HepG2 (cell line): ENCODE measurements at regions not wholly inside any gene's neighbourhood (a gene's known extent, or its start where the extent isn't known, plus 50 kb on each side); places are given as distances from the start of the nearest gene placed in this dataset.

Experiments used
- ATAC-seq: fragments of 200-7000 bp; cut with Tn5 transposase; 3 replicates; pipeline ENCODE4 v1.9.1; 2020; ENCODE audit warnings: mild to moderate bottlenecking, moderate library complexity
- BruUV-seq: library from RNA; stranded (reverse); fragments of 400-500 nt; replicated peaks from 2 replicates; lab custom pipeline; 2021; lab: Mats Ljungman, UMichigan
- CTCF ChIA-PET: fragments of 300-600 bp; formaldehyde crosslinking; extraction: SDS; loops from one replicate; lab custom pipeline; 2021; ENCODE audit warnings: low total read pairs, inconsistent platforms, low intra/inter-chr PET ratio; lab: Yijun Ruan, JAX
- POLR2A ChIA-PET: fragments of 350-600 bp; sonication (Branson Sonifier 250); formaldehyde crosslinking; loops from one replicate; lab custom pipeline; 2020; ENCODE audit warnings: antibody characterized with exemption, inconsistent platforms; lab: Yijun Ruan, JAX
- DNase-seq: peaks from one replicate; pipeline ENCODE4 v3.0.0-alpha.2; 2015; ENCODE audit warnings: low spot score
- FAIRE-seq: peaks from 3 replicates; lab custom pipeline; 2011; peaks lifted over from hg19 to GRCh38; lab: Jason Lieb, UNC
- H2AFZ ChIP-seq: one replicate; pipeline ENCODE4 v1.6.1; 2011; ENCODE audit warnings: low read length, inconsistent platforms
- H3K27ac ChIP-seq: fragments of 300-600 bp; 3 replicates; pipeline ENCODE4 v1.8.0; 2011; ENCODE audit warnings: mixed run types, mild to moderate bottlenecking, mixed read lengths, low read length, inconsistent platforms; ENCODE audit not compliant: insufficient read depth; ENCODE audit errors: extremely low read length
- H3K27me3 ChIP-seq, 2 experiments: fragments of 200-600 bp in 1 of 2; 2 replicates in 1 of 2; 3 replicates in 1 of 2; pipeline versions ENCODE4 v1.6.0 to v1.8.0; 2011; ENCODE audit warnings: low read length in 2 of 2, mild to moderate bottlenecking in 2 of 2, moderate library complexity in 2 of 2, inconsistent platforms in 1 of 2; ENCODE audit not compliant: insufficient read depth in 2 of 2, control insufficient read depth in 1 of 2
- H3K36me3 ChIP-seq, 2 experiments: fragments of 200-600 bp in 1 of 2; replicated peaks in 1 of 2; 2 replicates in 1 of 2; 3 replicates in 1 of 2; pipeline versions ENCODE4 v1.5.1 to v1.8.0; 2011; ENCODE audit warnings: low read length in 2 of 2, inconsistent platforms in 1 of 2; ENCODE audit not compliant: insufficient read depth in 2 of 2, control insufficient read depth in 1 of 2
- H3K4me1 ChIP-seq: 2 replicates; pipeline ENCODE4 v1.5.1; 2012; ENCODE audit warnings: low read length, inconsistent platforms; ENCODE audit not compliant: insufficient read depth
- H3K4me2 ChIP-seq: 2 replicates; pipeline ENCODE4 v1.6.0; 2011; ENCODE audit warnings: low read depth, low read length, inconsistent platforms
- H3K4me3 ChIP-seq, 3 experiments: fragments of 200-600 bp in 1 of 3; sonication (generic), shearing (Covaris generic) in 1 of 3; replicated peaks in 1 of 3; 2 replicates each; pipeline ENCODE4 v1.5.1; 2011 to 2016; ENCODE audit warnings: low read length in 3 of 3, inconsistent platforms in 2 of 3, low read depth in 2 of 3, mild to moderate bottlenecking in 2 of 3, control low read depth in 1 of 3, mixed read lengths in 1 of 3; ENCODE audit not compliant: insufficient read depth in 1 of 3
- H3K79me2 ChIP-seq: one replicate; pipeline ENCODE4 v1.6.1; 2011; ENCODE audit warnings: low read length, inconsistent platforms; ENCODE audit not compliant: insufficient read depth
- H3K9ac ChIP-seq: 2 replicates; pipeline ENCODE4 v1.6.0; 2011; ENCODE audit warnings: mild to moderate bottlenecking, low read depth, low read length, inconsistent platforms; ENCODE audit not compliant: insufficient read depth
- H3K9me3 ChIP-seq: 2 replicates; pipeline ENCODE4 v1.5.1; 2012; ENCODE audit warnings: mild to moderate bottlenecking, low read length
- H4K20me1 ChIP-seq: 2 replicates; pipeline ENCODE4 v1.6.0; 2011; ENCODE audit warnings: inconsistent platforms, mild to moderate bottlenecking, low read length, moderate library complexity; ENCODE audit not compliant: insufficient read depth
- CBX2 ChIP-seq, 2 experiments: fragments of 200-600 bp in 1 of 2; sonication (generic); formaldehyde crosslinking in 1 of 2; IDR thresholded peaks; 2 replicates each; pipeline versions ENCODE4 v1.7.0 to v1.8.1; 2018 to 2022; ENCODE audit warnings: low read depth in 2 of 2, low read length in 1 of 2, mild to moderate bottlenecking in 1 of 2, missing genetic modification reagents in 1 of 2
- CHCHD3 ChIP-seq: sonication (generic); formaldehyde crosslinking; IDR thresholded peaks from 2 replicates; pipeline ENCODE4 v1.8.0; 2022; ENCODE audit warnings: mild to moderate bottlenecking, missing genetic modification reagents, moderate library complexity
- ZNF225 ChIP-seq: sonication (generic); formaldehyde crosslinking; IDR thresholded peaks from 2 replicates; pipeline ENCODE4 v1.4.0; 2020; ENCODE audit warnings: mild to moderate bottlenecking, missing genetic modification reagents
- ZNF737 ChIP-seq: sonication (generic); formaldehyde crosslinking; IDR thresholded peaks from 2 replicates; pipeline ENCODE4 v1.5.0; 2020; ENCODE audit warnings: missing genetic modification reagents, mild to moderate bottlenecking, borderline replicate concordance
- in situ Hi-C: cut with HindIII; loops from 2 replicates; pipeline ENCODE4 v1.10.0; 2017; ENCODE audit warnings: low pct_unique_long_range_greater_than_20kb; ENCODE audit not compliant: extremely low pct_ligation_motif_present
- intact Hi-C: fragments of 100-400 bp; cut with micrococcal nuclease; formaldehyde crosslinking; loops from one replicate; pipeline ENCODE4 v1.10.0; 2022; ENCODE audit not compliant: unreplicated experiment
- TF ChIP-seq, protein P1 (sequence below): IDR thresholded peaks from 2 replicates; pipeline ENCODE4 v1.6.1; 2012; ENCODE audit warnings: low read depth, low read length, improper control_type of control experiment
- TF ChIP-seq, protein P2 (sequence below): sonication (generic); IDR thresholded peaks from 2 replicates; pipeline ENCODE4 v1.6.1; 2016; ENCODE audit warnings: low read depth, borderline replicate concordance
- TF ChIP-seq, protein P3 (sequence below): sonication (generic); formaldehyde crosslinking; IDR thresholded peaks from 2 replicates; pipeline ENCODE4 v1.5.1; 2020; ENCODE audit warnings: mild to moderate bottlenecking, missing genetic modification reagents, borderline replicate concordance
- TF ChIP-seq, protein P4 (sequence below): sonication (generic); formaldehyde crosslinking; conservative IDR thresholded peaks from 2 replicates; pipeline ENCODE4 v1.8.0; 2022; ENCODE audit warnings: low read depth, missing genetic modification reagents

DNA sequence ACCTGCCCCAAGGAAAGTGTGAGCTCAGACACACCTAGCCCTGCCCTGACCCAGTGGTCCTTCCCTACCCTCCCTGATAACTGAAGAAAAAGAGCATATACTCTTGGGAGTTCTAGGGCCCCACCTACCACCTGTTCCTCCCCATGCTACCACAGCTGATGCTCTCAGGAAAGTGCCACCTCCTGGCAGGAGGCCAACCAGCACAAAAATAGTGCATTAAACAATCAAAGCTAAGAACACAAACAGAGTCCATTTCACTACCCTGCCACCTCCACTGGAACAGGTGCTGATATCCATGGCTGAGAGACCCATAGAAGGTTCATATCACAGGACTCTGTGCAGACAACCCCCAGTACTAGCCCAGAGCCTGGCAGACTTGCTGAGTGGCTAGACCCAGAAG is 288.6 kb upstream of the PHF14 start:
- intact Hi-C loops = no loop called here
- BruUV-seq = no TSS peak
- no peaks in the 10 kb centered on the region for H3K36me3 ChIP-seq
- H3K27me3 ChIP-seq = no peaks in the 10 kb centered on the region
- H2AFZ ChIP-seq = no peak overlapping the region
- no peak overlapping the region for H3K27ac ChIP-seq
- TF ChIP-seq CBX2 (IDR thresholded peaks at IDR 0.05; ENCODE audit: low read depth, low read length) = no peak
- TF ChIP-seq CBX2 (CRISPR knock-in tag; IDR thresholded peaks at IDR 0.05; ENCODE audit: low read depth) = no peak
- TF ChIP-seq, all 625 proteins: peak for 0
- no peaks in the 10 kb centered on the region for H3K79me2 ChIP-seq
- DNase-seq (no peak), FAIRE-seq (no peak), ATAC-seq (no peak)
- in situ Hi-C loops = no loop called here
- H3K4me2 ChIP-seq = no peak overlapping the region
- POLR2A ChIA-PET = no interaction called here
- no peaks in the 10 kb centered on the region for H3K4me1 ChIP-seq
- CTCF ChIA-PET = no interaction called here
- no peaks in the 10 kb centered on the region for H4K20me1 ChIP-seq
- no peak overlapping the region for H3K9ac ChIP-seq
- no peak overlapping the region for H3K4me3 ChIP-seq
- no peaks in the 10 kb centered on the region for H3K9me3 ChIP-seq

DNA sequence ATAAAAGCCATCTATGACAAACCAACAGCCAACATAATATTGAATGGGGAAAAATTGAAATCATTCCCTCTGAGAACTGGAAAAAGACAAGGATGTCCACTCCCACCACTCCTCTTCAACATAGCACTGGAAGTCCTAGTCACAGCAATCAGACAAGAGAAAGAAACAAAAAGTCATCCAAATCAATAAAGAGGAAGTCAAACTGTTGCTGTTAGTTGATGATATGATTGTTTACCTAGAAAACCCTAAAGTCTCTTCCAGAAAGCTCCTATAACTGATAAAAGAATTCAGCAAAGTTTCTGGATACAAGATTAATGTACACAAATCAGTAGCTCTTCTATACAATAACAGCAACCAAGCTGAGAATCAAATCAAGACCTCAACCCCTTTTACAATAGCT is 285.1 kb upstream of the PHF14 start:
- H3K4me3 ChIP-seq = no peak overlapping the region
- no peaks in the 10 kb centered on the region for H3K27me3 ChIP-seq
- no peaks in the 10 kb centered on the region for H3K9me3 ChIP-seq
- ChIA-PET CTCF (no interaction called here), POLR2A (no interaction called here)
- ATAC-seq (no peak), DNase-seq (no peak), FAIRE-seq (no peak)
- no peaks in the 10 kb centered on the region for H4K20me1 ChIP-seq
- no peak overlapping the region for H3K9ac ChIP-seq
- no peak overlapping the region for H2AFZ ChIP-seq
- BruUV-seq = no TSS peak
- no peaks in the 10 kb centered on the region for H3K36me3 ChIP-seq
- no peak overlapping the region for H3K27ac ChIP-seq
- no peaks in the 10 kb centered on the region for H3K4me1 ChIP-seq
- no peak overlapping the region for H3K4me2 ChIP-seq
- in situ Hi-C loops = no loop called here
- intact Hi-C loops = no loop called here
- H3K79me2 ChIP-seq = no peaks in the 10 kb centered on the region
- TF ChIP-seq, protein P1, sequence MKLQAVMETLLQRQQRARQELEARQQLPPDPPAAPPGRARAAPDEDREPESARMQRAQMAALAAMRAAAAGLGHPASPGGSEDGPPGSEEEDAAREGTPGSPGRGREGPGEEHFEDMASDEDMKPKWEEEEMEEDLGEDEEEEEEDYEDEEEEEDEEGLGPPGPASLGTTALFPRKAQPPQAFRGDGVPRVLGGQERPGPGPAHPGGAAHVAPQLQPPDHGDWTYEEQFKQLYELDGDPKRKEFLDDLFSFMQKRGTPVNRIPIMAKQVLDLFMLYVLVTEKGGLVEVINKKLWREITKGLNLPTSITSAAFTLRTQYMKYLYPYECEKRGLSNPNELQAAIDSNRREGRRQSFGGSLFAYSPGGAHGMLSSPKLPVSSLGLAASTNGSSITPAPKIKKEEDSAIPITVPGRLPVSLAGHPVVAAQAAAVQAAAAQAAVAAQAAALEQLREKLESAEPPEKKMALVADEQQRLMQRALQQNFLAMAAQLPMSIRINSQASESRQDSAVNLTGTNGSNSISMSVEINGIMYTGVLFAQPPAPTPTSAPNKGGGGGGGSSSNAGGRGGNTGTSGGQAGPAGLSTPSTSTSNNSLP = no peak
- TF ChIP-seq, protein P2, sequence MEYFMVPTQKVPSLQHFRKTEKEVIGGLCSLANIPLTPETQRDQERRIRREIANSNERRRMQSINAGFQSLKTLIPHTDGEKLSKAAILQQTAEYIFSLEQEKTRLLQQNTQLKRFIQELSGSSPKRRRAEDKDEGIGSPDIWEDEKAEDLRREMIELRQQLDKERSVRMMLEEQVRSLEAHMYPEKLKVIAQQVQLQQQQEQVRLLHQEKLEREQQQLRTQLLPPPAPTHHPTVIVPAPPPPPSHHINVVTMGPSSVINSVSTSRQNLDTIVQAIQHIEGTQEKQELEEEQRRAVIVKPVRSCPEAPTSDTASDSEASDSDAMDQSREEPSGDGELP = no peak
- TF ChIP-seq, protein P3, sequence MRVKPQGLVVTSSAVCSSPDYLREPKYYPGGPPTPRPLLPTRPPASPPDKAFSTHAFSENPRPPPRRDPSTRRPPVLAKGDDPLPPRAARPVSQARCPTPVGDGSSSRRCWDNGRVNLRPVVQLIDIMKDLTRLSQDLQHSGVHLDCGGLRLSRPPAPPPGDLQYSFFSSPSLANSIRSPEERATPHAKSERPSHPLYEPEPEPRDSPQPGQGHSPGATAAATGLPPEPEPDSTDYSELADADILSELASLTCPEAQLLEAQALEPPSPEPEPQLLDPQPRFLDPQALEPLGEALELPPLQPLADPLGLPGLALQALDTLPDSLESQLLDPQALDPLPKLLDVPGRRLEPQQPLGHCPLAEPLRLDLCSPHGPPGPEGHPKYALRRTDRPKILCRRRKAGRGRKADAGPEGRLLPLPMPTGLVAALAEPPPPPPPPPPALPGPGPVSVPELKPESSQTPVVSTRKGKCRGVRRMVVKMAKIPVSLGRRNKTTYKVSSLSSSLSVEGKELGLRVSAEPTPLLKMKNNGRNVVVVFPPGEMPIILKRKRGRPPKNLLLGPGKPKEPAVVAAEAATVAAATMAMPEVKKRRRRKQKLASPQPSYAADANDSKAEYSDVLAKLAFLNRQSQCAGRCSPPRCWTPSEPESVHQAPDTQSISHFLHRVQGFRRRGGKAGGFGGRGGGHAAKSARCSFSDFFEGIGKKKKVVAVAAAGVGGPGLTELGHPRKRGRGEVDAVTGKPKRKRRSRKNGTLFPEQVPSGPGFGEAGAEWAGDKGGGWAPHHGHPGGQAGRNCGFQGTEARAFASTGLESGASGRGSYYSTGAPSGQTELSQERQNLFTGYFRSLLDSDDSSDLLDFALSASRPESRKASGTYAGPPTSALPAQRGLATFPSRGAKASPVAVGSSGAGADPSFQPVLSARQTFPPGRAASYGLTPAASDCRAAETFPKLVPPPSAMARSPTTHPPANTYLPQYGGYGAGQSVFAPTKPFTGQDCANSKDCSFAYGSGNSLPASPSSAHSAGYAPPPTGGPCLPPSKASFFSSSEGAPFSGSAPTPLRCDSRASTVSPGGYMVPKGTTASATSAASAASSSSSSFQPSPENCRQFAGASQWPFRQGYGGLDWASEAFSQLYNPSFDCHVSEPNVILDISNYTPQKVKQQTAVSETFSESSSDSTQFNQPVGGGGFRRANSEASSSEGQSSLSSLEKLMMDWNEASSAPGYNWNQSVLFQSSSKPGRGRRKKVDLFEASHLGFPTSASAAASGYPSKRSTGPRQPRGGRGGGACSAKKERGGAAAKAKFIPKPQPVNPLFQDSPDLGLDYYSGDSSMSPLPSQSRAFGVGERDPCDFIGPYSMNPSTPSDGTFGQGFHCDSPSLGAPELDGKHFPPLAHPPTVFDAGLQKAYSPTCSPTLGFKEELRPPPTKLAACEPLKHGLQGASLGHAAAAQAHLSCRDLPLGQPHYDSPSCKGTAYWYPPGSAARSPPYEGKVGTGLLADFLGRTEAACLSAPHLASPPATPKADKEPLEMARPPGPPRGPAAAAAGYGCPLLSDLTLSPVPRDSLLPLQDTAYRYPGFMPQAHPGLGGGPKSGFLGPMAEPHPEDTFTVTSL (CRISPR knock-in tag) = no peak
- TF ChIP-seq, protein P4, sequence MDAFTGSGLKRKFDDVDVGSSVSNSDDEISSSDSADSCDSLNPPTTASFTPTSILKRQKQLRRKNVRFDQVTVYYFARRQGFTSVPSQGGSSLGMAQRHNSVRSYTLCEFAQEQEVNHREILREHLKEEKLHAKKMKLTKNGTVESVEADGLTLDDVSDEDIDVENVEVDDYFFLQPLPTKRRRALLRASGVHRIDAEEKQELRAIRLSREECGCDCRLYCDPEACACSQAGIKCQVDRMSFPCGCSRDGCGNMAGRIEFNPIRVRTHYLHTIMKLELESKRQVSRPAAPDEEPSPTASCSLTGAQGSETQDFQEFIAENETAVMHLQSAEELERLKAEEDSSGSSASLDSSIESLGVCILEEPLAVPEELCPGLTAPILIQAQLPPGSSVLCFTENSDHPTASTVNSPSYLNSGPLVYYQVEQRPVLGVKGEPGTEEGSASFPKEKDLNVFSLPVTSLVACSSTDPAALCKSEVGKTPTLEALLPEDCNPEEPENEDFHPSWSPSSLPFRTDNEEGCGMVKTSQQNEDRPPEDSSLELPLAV = no peak
- TF ChIP-seq ZNF225 (no peak), CHCHD3 (CRISPR knock-in tag) (no peak), ZNF737 (CRISPR knock-in tag) (no peak)
